GM12878 (cell line): ENCODE measurements at regions not wholly inside any gene's neighbourhood (a gene's known extent, or its start where the extent isn't known, plus 50 kb on each side); places are given as distances from the start of the nearest gene placed in this dataset.

Experiments used
- CBFB ChIP-seq: IDR thresholded peaks from 2 replicates; pipeline ENCODE4 v1.6.1; 2016; ENCODE audit warnings: antibody characterized with exemption, low read depth
- CTCF ChIP-seq, 3 experiments: IDR thresholded peaks in 2 of 3; conservative IDR thresholded peaks in 1 of 3; 2 replicates each; pipeline ENCODE4 v1.5.1; 2011; ENCODE audit warnings: low read depth in 3 of 3, low read length in 3 of 3, mild to moderate bottlenecking in 3 of 3, control low read depth in 2 of 3, moderate library complexity in 2 of 3, inconsistent platforms in 1 of 3, mixed read lengths in 1 of 3; ENCODE audit not compliant: control insufficient read depth in 2 of 3, insufficient read depth in 1 of 3; ENCODE audit errors: extremely low read depth in 1 of 3
- GABPA ChIP-seq: IDR thresholded peaks from 2 replicates; pipeline ENCODE4 v1.6.1; 2014; ENCODE audit warnings: antibody characterized with exemption, low read depth, mild to moderate bottlenecking, inconsistent platforms
- IRF3 ChIP-seq: fragments of 450-650 bp; IDR thresholded peaks from 2 replicates; pipeline ENCODE4 v1.6.1; 2014; ENCODE audit warnings: mild to moderate bottlenecking
- MAX ChIP-seq: IDR thresholded peaks from 2 replicates; pipeline ENCODE4 v1.6.1; 2012; ENCODE audit warnings: low read depth, low read length, improper control_type of control experiment
- POLR2A ChIP-seq: IDR thresholded peaks from 2 replicates; pipeline ENCODE4 v1.6.1; 2011; ENCODE audit warnings: low read depth, mild to moderate bottlenecking, low read length
- RAD21 ChIP-seq: IDR thresholded peaks from 2 replicates; pipeline ENCODE4 v1.6.1; 2011; ENCODE audit warnings: mild to moderate bottlenecking, low read depth, low read length, moderate library complexity; ENCODE audit not compliant: insufficient read depth
- TARDBP ChIP-seq: IDR thresholded peaks from 2 replicates; pipeline ENCODE4 v1.6.1; 2016; ENCODE audit warnings: borderline replicate concordance

GRCh38 chr14:43338713-43339112 is 1168.4 kb downstream of the FSCB start:
- TF ChIP-seq GABPA (no peak), CBFB (no peak), CTCF (IDR thresholded peaks at IDR 0.05 in 2 of 3, conservative IDR thresholded peaks at IDR 0.05 in 1 of 3; ENCODE audit: control insufficient read depth in 2 of 3, extremely low read depth in 1 of 3, insufficient read depth in 1 of 3, low read depth in 3 of 3, low read length in 3 of 3) (no peak), POLR2A (no peak), IRF3 (no peak), TARDBP (no peak), RAD21 (no peak), MAX (no peak)
